ENCODE measurements at regions not wholly inside any gene's neighbourhood (a gene's known extent, or its start where the extent isn't known, plus 50 kb on each side); places are given as distances from the start of the nearest gene placed in this dataset.

DNA sequence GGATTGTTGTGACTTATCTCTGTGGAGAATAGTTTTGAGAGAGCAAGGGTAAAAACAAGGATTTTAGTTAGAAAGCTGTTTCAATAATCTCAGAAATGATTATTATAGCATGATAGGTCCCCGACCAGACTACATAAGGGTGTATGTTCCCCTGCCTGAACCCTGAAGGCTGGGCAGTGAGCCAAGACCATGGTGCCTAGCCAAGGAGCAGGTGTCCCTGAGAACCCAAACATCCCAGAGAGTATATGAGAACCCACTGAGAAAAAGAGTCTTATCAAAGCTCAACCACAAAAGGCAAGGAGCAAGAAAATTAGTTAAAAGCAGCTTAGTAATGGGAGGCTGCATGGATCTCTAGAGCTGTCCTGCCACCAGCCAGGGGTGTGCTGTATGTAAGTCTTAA, 94.9 kb upstream of the UNC5C start:
- no peak for TF ChIP-seq EZH2 (IDR thresholded peaks at IDR 0.05; ENCODE audit: borderline replicate concordance, low read length)
- TF ChIP-seq, protein P1, sequence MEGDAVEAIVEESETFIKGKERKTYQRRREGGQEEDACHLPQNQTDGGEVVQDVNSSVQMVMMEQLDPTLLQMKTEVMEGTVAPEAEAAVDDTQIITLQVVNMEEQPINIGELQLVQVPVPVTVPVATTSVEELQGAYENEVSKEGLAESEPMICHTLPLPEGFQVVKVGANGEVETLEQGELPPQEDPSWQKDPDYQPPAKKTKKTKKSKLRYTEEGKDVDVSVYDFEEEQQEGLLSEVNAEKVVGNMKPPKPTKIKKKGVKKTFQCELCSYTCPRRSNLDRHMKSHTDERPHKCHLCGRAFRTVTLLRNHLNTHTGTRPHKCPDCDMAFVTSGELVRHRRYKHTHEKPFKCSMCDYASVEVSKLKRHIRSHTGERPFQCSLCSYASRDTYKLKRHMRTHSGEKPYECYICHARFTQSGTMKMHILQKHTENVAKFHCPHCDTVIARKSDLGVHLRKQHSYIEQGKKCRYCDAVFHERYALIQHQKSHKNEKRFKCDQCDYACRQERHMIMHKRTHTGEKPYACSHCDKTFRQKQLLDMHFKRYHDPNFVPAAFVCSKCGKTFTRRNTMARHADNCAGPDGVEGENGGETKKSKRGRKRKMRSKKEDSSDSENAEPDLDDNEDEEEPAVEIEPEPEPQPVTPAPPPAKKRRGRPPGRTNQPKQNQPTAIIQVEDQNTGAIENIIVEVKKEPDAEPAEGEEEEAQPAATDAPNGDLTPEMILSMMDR (conservative IDR thresholded peaks at IDR 0.05 in 1 of 2, IDR thresholded peaks at IDR 0.05 in 1 of 2; ENCODE audit: extremely low read depth in 1 of 2, insufficient read depth in 1 of 2, low read depth in 1 of 2, low read length in 2 of 2) = no peak
